MCF 10A (cell line): ENCODE measurements at regions not wholly inside any gene's neighbourhood (a gene's known extent, or its start where the extent isn't known, plus 50 kb on each side); places are given as distances from the start of the nearest gene placed in this dataset.

Experiments used
- BruUV-seq: library from RNA; stranded (reverse); fragments of 400-500 nt; replicated peaks from 2 replicates; lab custom pipeline; 2021; lab: Mats Ljungman, UMichigan
- CTCF ChIA-PET: fragments of 300-600 bp; sonication (Branson Sonifier 250); formaldehyde crosslinking; extraction: SDS; loops from one replicate; lab custom pipeline; 2021; ENCODE audit warnings: antibody characterized with exemption, inconsistent platforms; lab: Yijun Ruan, JAX
- POLR2A ChIA-PET: fragments of 300-600, 350-650 bp; sonication (Branson Sonifier 250); formaldehyde crosslinking; extraction: SDS; loops from one replicate; lab custom pipeline; 2020; ENCODE audit warnings: antibody characterized with exemption, inconsistent platforms; lab: Yijun Ruan, JAX
- DNase-seq: peaks from one replicate; pipeline ENCODE4 v3.0.0-alpha.2; 2018; ENCODE audit not compliant: unreplicated experiment
- H3K27ac Mint-ChIP-seq: one replicate; pipeline ENCODE4 v1.8.0; 2022; ENCODE audit warnings: mild to moderate bottlenecking, low read depth, mixed read lengths; ENCODE audit not compliant: unreplicated experiment
- H3K27me3 Mint-ChIP-seq: one replicate; pipeline ENCODE4 v1.8.0; 2022; ENCODE audit warnings: mixed read lengths; ENCODE audit not compliant: insufficient read depth, unreplicated experiment
- H3K36me3 Mint-ChIP-seq: one replicate; pipeline ENCODE4 v1.8.0; 2022; ENCODE audit warnings: mild to moderate bottlenecking, moderate library complexity, mixed read lengths; ENCODE audit not compliant: insufficient read depth, unreplicated experiment
- H3K4me1 Mint-ChIP-seq: one replicate; pipeline ENCODE4 v1.8.0; 2022; ENCODE audit warnings: mixed read lengths; ENCODE audit not compliant: insufficient read depth, unreplicated experiment
- H3K4me3 Mint-ChIP-seq: one replicate; pipeline ENCODE4 v1.8.0; 2022; ENCODE audit warnings: mild to moderate bottlenecking, moderate library complexity, mixed read lengths; ENCODE audit not compliant: unreplicated experiment
- H3K9me3 Mint-ChIP-seq: one replicate; pipeline ENCODE4 v1.8.0; 2022; ENCODE audit warnings: mixed read lengths; ENCODE audit not compliant: unreplicated experiment
- intact Hi-C: fragments of 100-400 bp; cut with micrococcal nuclease; formaldehyde crosslinking; loops from 2 replicates; pipeline ENCODE4 v1.14.1; 2022
- TF ChIP-seq, protein P1 (sequence below): fragments of 200-600 bp; IDR thresholded peaks from one replicate; pipeline ENCODE4 v1.8.0; 2022; ENCODE audit warnings: antibody characterized with exemption, mild to moderate bottlenecking; ENCODE audit not compliant: unreplicated experiment

DNA sequence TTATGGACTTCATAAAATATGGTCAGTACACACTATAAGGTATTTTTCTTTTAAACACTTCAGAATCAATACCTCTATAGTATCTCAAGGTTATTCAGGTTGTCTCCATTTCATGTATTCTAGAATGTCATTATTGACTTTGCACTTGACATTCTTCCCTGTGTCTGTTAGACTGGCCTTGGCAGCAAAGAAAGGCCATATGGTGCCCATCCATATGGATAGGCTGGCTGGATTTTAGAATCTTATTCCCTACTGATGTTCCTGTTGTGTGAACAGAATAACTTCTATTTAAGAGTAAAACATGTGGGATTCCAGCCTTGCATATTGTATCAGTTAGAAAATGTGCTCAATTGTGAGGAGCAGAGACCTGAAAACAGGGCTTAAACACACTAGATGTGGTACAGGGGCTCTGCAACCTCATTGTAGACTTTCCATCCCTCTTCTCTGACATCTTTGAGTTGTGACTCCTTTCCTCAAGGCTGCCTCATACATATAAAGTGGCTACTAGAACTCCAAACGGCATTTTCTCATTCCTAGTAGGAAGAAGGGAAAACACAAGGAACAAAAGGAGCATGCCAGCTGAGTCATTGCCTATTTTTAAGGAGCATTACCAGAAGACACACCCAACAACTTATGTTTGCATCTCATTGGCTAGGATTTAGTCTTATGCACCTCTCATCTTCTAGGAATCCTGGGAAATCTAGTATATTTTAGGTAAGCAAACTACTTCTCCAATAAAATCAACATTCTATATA, 221.2 kb upstream of the TMPO start:
- CTCF ChIA-PET, result interaction anchor here (0.7 kb wide), 1 partner anchor 91 kb away, joined by 3 read pairs; no protein-coding TSS in a partner anchor
- POLR2A ChIA-PET, result no interaction called here
- intact Hi-C loops, result no loop called here
- BruUV-seq, result no TSS peak
- Mint-ChIP-seq H3K9me3 (no peaks in the 10 kb centered on the region), H3K36me3 (no peaks in the 10 kb centered on the region), H3K4me1 (no peaks in the 10 kb centered on the region), H3K27ac (no peak overlapping the region), H3K4me3 (no peak overlapping the region), H3K27me3 (peaks cover 60% of the 10 kb centered on the region)
- TF ChIP-seq, protein P1, sequence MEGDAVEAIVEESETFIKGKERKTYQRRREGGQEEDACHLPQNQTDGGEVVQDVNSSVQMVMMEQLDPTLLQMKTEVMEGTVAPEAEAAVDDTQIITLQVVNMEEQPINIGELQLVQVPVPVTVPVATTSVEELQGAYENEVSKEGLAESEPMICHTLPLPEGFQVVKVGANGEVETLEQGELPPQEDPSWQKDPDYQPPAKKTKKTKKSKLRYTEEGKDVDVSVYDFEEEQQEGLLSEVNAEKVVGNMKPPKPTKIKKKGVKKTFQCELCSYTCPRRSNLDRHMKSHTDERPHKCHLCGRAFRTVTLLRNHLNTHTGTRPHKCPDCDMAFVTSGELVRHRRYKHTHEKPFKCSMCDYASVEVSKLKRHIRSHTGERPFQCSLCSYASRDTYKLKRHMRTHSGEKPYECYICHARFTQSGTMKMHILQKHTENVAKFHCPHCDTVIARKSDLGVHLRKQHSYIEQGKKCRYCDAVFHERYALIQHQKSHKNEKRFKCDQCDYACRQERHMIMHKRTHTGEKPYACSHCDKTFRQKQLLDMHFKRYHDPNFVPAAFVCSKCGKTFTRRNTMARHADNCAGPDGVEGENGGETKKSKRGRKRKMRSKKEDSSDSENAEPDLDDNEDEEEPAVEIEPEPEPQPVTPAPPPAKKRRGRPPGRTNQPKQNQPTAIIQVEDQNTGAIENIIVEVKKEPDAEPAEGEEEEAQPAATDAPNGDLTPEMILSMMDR, result no peak
- no peak for DNase-seq

DNA sequence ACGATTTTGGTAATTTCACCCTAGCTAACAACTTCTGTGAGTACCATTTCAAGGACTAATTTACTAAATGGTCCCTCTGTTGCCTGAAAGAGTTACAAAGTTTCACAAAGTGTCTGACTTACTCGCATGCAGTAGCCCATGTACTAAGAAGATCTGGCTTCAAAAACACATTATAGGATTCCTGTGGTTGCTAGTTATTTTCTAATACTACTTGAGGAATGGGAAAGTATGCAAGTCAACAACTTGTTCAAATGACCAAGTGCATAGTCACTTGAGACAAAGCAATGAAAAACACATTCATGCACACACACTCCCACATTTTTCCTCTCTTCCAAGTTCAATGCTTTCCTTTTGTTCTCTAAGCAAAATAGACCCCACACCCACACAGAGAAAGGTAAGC, 219.7 kb upstream of the TMPO start:
- no peak overlapping the region for H3K27ac Mint-ChIP-seq
- no peak for DNase-seq
- H3K9me3 Mint-ChIP-seq, result no peaks in the 10 kb centered on the region
- H3K27me3 Mint-ChIP-seq, result peaks cover 60% of the 10 kb centered on the region
- intact Hi-C loops, result no loop called here
- CTCF ChIA-PET, result interaction anchor here (0.6 kb wide), 1 partner anchor 26 kb away, joined by 3 read pairs; no protein-coding TSS in a partner anchor
- H3K4me1 Mint-ChIP-seq, result no peaks in the 10 kb centered on the region
- TF ChIP-seq, protein P1, result no peak
- no TSS peak for BruUV-seq
- H3K4me3 Mint-ChIP-seq, result no peak overlapping the region
- POLR2A ChIA-PET, result no interaction called here
- H3K36me3 Mint-ChIP-seq, result no peaks in the 10 kb centered on the region

DNA sequence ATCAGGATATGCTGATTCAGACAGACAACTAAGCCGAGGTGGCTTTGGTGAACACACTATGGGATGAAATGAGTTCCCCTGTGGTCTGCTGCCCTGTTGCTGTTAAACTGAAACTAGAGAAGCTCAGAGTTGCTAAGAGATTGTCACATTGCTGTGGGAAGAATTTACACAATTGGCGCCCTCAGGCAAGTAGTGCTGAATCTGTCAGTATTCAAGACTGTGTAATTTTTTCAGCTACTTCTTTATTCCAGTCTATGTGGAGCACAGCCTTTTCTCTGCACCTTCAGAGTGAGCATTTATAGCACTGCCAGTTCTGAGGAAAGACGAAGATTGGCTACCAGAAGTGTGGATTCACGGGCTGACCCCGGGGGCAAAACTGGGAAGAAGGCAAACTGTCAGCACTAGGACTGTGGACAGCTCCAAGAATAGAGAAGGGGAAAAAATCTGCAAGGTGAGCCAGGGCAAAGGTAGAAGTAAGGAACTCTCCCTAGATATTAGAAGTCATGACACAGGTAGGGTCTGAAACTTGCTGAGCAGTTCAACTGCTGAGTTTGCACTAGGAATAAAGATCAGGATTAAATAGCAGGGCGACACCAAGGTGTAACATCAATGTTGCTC, 218.8 kb upstream of the TMPO start:
- intact Hi-C loops, result no loop called here
- TF ChIP-seq, protein P1, result no peak
- Mint-ChIP-seq H3K4me1 (no peaks in the 10 kb centered on the region), H3K27me3 (peaks cover 64% of the 10 kb centered on the region), H3K27ac (no peak overlapping the region), H3K4me3 (no peak overlapping the region), H3K36me3 (no peaks in the 10 kb centered on the region), H3K9me3 (no peaks in the 10 kb centered on the region)
- ChIA-PET CTCF (no interaction called here), POLR2A (no interaction called here)
- peak; percentile 40 for DNase-seq
- BruUV-seq, result no TSS peak

- ChIA-PET CTCF (interaction anchor here (0.6 to 1.9 kb wide), 3 partner anchors 75 to 1310 kb away, joined by 3 to 4 read pairs (median 3); no protein-coding TSS in a partner anchor), POLR2A (no interaction called here)
- Mint-ChIP-seq H3K36me3 (no peaks in the 10 kb centered on the region), H3K27ac (no peak overlapping the region), H3K9me3 (no peaks in the 10 kb centered on the region), H3K4me1 (no peaks in the 10 kb centered on the region), H3K4me3 (no peak overlapping the region), H3K27me3 (peaks cover 64% of the 10 kb centered on the region)
- intact Hi-C loops, result no loop called here
- TF ChIP-seq, protein P1, result no peak
- no TSS peak for BruUV-seq
- DNase-seq, result no peak
These were observed 217.9 kb upstream of the TMPO start for GRCh38 chr12:98297538-98297937.
